ENCODE measurements at regions not wholly inside any gene's neighbourhood (a gene's known extent, or its start where the extent isn't known, plus 50 kb on each side); places are given as distances from the start of the nearest gene placed in this dataset.

DNA sequence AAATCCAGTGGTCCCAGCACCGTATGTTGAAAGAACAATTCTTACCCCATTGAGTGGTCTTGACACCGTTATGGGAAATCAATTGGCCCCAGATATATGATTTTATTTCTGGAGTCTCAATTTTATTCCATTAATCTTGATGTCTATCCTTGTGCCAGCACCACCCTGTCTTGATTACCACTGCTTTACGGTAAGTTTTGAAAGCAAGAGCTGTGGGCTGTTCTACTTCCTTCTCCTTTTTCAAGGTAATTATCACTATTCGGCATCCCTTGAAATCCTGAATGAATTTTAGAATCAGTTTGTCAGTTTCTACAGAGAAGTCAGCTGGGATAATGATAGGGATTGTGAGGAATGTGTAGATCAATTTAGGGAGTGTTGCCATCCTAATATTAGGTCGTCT, 160.8 kb upstream of the SFSWAP start:
- Histone ChIP-seq H3K27ac (ENCODE audit: insufficient read depth, low read length) (no peak overlapping the region), H3K18ac (ENCODE audit: low read depth, low read length) (no peak overlapping the region), H3K4ac (ENCODE audit: low read depth, low read length) (no peak overlapping the region), H3K9me1 (ENCODE audit: insufficient read depth, low read length) (no peaks in the 10 kb centered on the region), H3K36me3 (ENCODE audit: control insufficient read depth, insufficient read depth, low read length) (no peaks in the 10 kb centered on the region), H2BK20ac (ENCODE audit: low read depth, low read length) (no peak overlapping the region), H4K91ac (ENCODE audit: insufficient read depth, low read depth, low read length) (no peak overlapping the region), H3K79me1 (ENCODE audit: low read depth in 1 of 2, low read length in 2 of 2) (no peaks in the 10 kb centered on the region), H3K14ac (replicated peaks; ENCODE audit: low read depth, low read length) (no peak overlapping the region), H3K4me1 (ENCODE audit: control insufficient read depth, insufficient read depth, low read length) (no peaks in the 10 kb centered on the region), H3K4me2 (ENCODE audit: low read depth, low read length) (no peak overlapping the region), H4K8ac (ENCODE audit: low read depth in 2 of 2, low read length in 2 of 2) (no peak overlapping the region), H2AK5ac (ENCODE audit: low read depth, low read length) (no peak overlapping the region), H3K4me3 (ENCODE audit: insufficient read depth, low read depth, low read length) (no peak overlapping the region), H4K5ac (ENCODE audit: low read depth, low read length) (no peak overlapping the region), H4K20me1 (ENCODE audit: insufficient read depth, low read length) (no peaks in the 10 kb centered on the region), H3K9me3 (ENCODE audit: control insufficient read depth, insufficient read depth, low read length) (peaks cover 18% of the 10 kb centered on the region), H2AFZ (replicated peaks; ENCODE audit: low read length, poor library complexity) (no peak overlapping the region), H2AK9ac (replicated peaks; ENCODE audit: low read depth, low read length, poor library complexity) (no peak overlapping the region), H3K27me3 (ENCODE audit: control insufficient read depth, insufficient read depth, low read length) (no peaks in the 10 kb centered on the region), H3K23ac (ENCODE audit: low read depth, low read length) (no peak overlapping the region), H2BK5ac (ENCODE audit: low read depth, low read length, poor library complexity, severe bottlenecking) (no peak overlapping the region), H2BK15ac (ENCODE audit: low read depth, low read length) (no peak overlapping the region), H3K56ac (ENCODE audit: extremely low read depth, insufficient read depth, low read length) (no peak overlapping the region), H3K9ac (ENCODE audit: low read depth, low read length) (no peak overlapping the region), H2BK120ac (ENCODE audit: low read depth, low read length) (no peak overlapping the region)
- TF ChIP-seq CEBPB (IDR thresholded peaks at IDR 0.05; ENCODE audit: low read depth, low read length) (no peak), ELK1 (IDR thresholded peaks at IDR 0.05; ENCODE audit: borderline replicate concordance, low read depth, low read length) (no peak), POLR2A (IDR thresholded peaks at IDR 0.05; ENCODE audit: low read depth, low read length) (no peak), MXI1 (IDR thresholded peaks at IDR 0.05; ENCODE audit: borderline replicate concordance, low read depth, low read length) (no peak), FOS (IDR thresholded peaks at IDR 0.05; ENCODE audit: low read depth, low read length) (no peak), MAFK (IDR thresholded peaks at IDR 0.05; ENCODE audit: low read depth, low read length) (no peak), RFX5 (IDR thresholded peaks at IDR 0.05; ENCODE audit: low read depth, low read length) (no peak), BHLHE40 (IDR thresholded peaks at IDR 0.05; ENCODE audit: low read depth, low read length) (no peak), CHD1 (IDR thresholded peaks at IDR 0.05; ENCODE audit: low read depth, low read length) (no peak), NFE2L2 (IDR thresholded peaks at IDR 0.05; ENCODE audit: low read depth, low read length) (no peak)
- TF ChIP-seq, protein P1, sequence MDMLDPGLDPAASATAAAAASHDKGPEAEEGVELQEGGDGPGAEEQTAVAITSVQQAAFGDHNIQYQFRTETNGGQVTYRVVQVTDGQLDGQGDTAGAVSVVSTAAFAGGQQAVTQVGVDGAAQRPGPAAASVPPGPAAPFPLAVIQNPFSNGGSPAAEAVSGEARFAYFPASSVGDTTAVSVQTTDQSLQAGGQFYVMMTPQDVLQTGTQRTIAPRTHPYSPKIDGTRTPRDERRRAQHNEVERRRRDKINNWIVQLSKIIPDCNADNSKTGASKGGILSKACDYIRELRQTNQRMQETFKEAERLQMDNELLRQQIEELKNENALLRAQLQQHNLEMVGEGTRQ (IDR thresholded peaks at IDR 0.05; ENCODE audit: low read depth, low read length) = no peak
- in situ Hi-C loops (cut with MboI; ENCODE audit: low sequenced_read_pairs) = no loop called here
- no CpG with 5 or more reads among the region's 5 CpGs for WGBS, 2 experiments (ENCODE audit: extremely low coverage in 2 of 2, insufficient read length in 1 of 2)
- ChIA-PET POLR2A (ENCODE audit: unreplicated experiment) (no interaction called here), CTCF (no interaction called here)
- DNase-seq (no peak), ATAC-seq (ENCODE audit: low read depth) (no peak)
- dilution Hi-C loops (cut with HindIII; ENCODE audit: low sequenced_read_pairs, unreplicated experiment) = no loop called here
- no TSS peak for BruUV-seq (replicated peaks)
- intact Hi-C loops (cut with micrococcal nuclease) = no loop called here

Measured in IMR-90 (cell line).